CD4-positive, CD25-positive, alpha-beta regulatory T cell (primary cell): ENCODE measurements at regions not wholly inside any gene's neighbourhood (a gene's known extent, or its start where the extent isn't known, plus 50 kb on each side); places are given as distances from the start of the nearest gene placed in this dataset.

Experiments used
- ATAC-seq, 2 donors: fragments of 150-1000 bp; cut with Tn5 transposase; one replicate each; pipeline ENCODE4 v1.10.0; 2021; ENCODE audit warnings: low read depth in 2 of 2, moderate number of reproducible peaks in 2 of 2, moderate library complexity in 1 of 2
- DNase-seq, 3 donors: peaks; one replicate each; pipeline versions ENCODE4 v3.0.0 to v3.0.0-alpha.2; 2012 to 2022; ENCODE audit warnings: mixed read lengths in 1 of 3
- H3K27ac ChIP-seq: one replicate; pipeline ENCODE4 v1.7.0; 2013; ENCODE audit warnings: mild to moderate bottlenecking, low read length; ENCODE audit not compliant: insufficient read depth, poor library complexity, severe bottlenecking
- H3K27me3 ChIP-seq: one replicate; pipeline ENCODE4 v1.7.0; 2013; ENCODE audit warnings: low read length; ENCODE audit not compliant: control insufficient read depth, insufficient read depth
- H3K36me3 ChIP-seq: one replicate; pipeline ENCODE4 v1.7.0; 2013; ENCODE audit warnings: mild to moderate bottlenecking, low read length, moderate library complexity; ENCODE audit not compliant: control insufficient read depth, insufficient read depth
- H3K4me1 ChIP-seq: 2 replicates; pipeline ENCODE4 v1.7.0; 2013; ENCODE audit warnings: mild to moderate bottlenecking, low read length; ENCODE audit not compliant: insufficient read depth, control insufficient read depth, poor library complexity, severe bottlenecking
- H3K4me3 ChIP-seq: one replicate; pipeline ENCODE4 v1.7.0; 2013; ENCODE audit warnings: low read depth, mild to moderate bottlenecking, low read length, moderate library complexity
- H3K9me3 ChIP-seq, 2 experiments: 1 replicate in 1 of 2; 2 replicates in 1 of 2; pipeline ENCODE4 v1.7.0; 2013; ENCODE audit warnings: low read length in 2 of 2, mild to moderate bottlenecking in 1 of 2, moderate library complexity in 1 of 2; ENCODE audit not compliant: control insufficient read depth in 2 of 2
- H3K27ac Mint-ChIP-seq, 3 donors: one replicate each; pipeline ENCODE4 v1.8.0; 2020 to 2022; ENCODE audit warnings: mild to moderate bottlenecking in 3 of 3, mixed read lengths in 3 of 3, moderate library complexity in 2 of 3
- H3K27me3 Mint-ChIP-seq: one replicate; pipeline ENCODE4 v1.8.0; 2022; ENCODE audit warnings: mild to moderate bottlenecking, mixed read lengths
- H3K36me3 Mint-ChIP-seq: one replicate; pipeline ENCODE4 v1.8.0; 2020; ENCODE audit warnings: mixed read lengths
- H3K4me1 Mint-ChIP-seq, 4 donors: one replicate each; pipeline ENCODE4 v1.8.0; 2020 to 2022; ENCODE audit warnings: mixed read lengths in 4 of 4, mild to moderate bottlenecking in 1 of 4
- H3K4me3 Mint-ChIP-seq, 4 donors: one replicate each; pipeline ENCODE4 v1.8.0; 2020 to 2022; ENCODE audit warnings: mild to moderate bottlenecking in 4 of 4, mixed read lengths in 4 of 4, moderate library complexity in 3 of 4
- H3K9me3 Mint-ChIP-seq, 7 donors: one replicate each; pipeline ENCODE4 v1.8.0; 2020 to 2022; ENCODE audit warnings: mixed read lengths in 7 of 7, mild to moderate bottlenecking in 3 of 7, moderate library complexity in 2 of 7

DNA sequence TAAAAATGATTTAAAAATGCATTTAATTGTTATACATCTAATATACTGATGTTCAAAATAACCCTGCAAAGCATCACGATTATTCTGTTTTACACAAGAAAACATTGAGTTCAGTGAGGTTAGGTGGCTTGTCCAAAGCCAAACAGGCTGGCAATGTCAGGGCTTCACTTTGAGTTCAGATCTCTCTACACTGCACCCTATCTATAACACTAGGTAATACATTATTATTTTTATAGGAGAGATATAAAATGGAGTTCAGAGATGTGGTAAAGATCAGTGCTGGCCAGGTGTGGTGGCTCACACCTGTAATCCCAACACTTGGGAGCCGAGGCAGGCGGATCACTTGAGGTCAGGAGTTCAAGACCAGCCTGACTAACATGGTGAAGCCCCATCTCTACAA is 165.9 kb upstream of the MYO3A start:
- Mint-ChIP-seq H3K9me3 (peaks cover 0 to 2% (median 0%) of the 10 kb centered on the region in 7 donors), H3K36me3 (no peaks in the 10 kb centered on the region), H3K4me3 (no peak overlapping the region), H3K4me1 (peaks cover 0 to 2% (median 0%) of the 10 kb centered on the region in 4 donors), H3K27ac (no peak overlapping the region), H3K27me3 (no peaks in the 10 kb centered on the region)
- no peaks in the 10 kb centered on the region for H3K36me3 ChIP-seq
- DNase-seq (no peak), ATAC-seq (no peak)
- H3K4me1 ChIP-seq: no peaks in the 10 kb centered on the region
- no peaks in the 10 kb centered on the region for H3K9me3 ChIP-seq
- H3K4me3 ChIP-seq: no peak overlapping the region
- H3K27ac ChIP-seq: no peak overlapping the region
- H3K27me3 ChIP-seq: no peaks in the 10 kb centered on the region

DNA sequence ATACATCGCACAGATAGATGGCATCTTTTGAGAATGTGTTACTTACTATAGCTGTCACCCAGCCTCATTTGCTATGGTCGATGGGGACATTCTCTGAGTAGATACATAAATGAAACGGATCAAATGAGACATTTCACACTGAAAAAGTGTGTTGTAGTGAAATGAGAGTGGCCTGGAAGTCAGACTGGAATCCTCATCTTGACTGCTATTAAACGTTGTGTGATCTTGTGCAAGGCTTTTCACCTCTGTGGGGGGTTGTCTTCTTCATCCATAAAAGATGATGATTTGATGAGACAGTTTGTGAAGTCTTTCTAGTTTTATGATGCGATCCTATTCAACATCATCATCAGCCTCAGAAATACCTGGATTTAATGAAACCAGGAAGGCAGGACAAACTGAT is 155.4 kb upstream of the MYO3A start:
- Histone ChIP-seq H3K36me3 (no peaks in the 10 kb centered on the region), H3K27me3 (no peaks in the 10 kb centered on the region), H3K27ac (no peak overlapping the region), H3K9me3 (no peaks in the 10 kb centered on the region), H3K4me1 (no peaks in the 10 kb centered on the region), H3K4me3 (no peak overlapping the region)
- DNase-seq: no peak
- Mint-ChIP-seq H3K9me3 (peaks cover 0 to 2% (median 0%) of the 10 kb centered on the region in 7 donors), H3K4me3 (no peak overlapping the region), H3K27ac (no peak overlapping the region), H3K4me1 (no peaks in the 10 kb centered on the region), H3K36me3 (no peaks in the 10 kb centered on the region), H3K27me3 (no peaks in the 10 kb centered on the region)
- no peak for ATAC-seq

DNA sequence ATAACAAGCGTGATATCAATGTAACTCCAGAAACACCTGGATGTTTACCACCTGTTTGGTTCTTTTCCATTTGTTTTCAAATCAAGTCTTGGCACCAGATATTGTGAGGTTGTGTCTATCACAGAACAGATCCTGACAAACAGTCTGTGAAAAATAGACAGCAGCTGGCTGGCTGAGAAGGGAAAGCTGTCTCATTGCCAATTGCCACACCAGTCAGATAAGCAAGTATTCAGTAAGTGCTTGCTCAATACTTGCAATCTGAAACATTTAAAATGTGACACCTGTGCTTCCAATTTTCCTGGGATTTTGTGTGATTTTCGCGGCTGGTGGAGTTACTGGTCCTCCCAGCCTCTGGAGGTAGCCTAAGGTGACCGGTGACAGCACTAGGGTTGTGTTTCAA is 147.9 kb upstream of the MYO3A start:
- DNase-seq (no peak), ATAC-seq (no peak)
- Histone ChIP-seq H3K36me3 (no peaks in the 10 kb centered on the region), H3K4me1 (no peaks in the 10 kb centered on the region), H3K4me3 (no peak overlapping the region), H3K9me3 (no peaks in the 10 kb centered on the region), H3K27ac (no peak overlapping the region), H3K27me3 (no peaks in the 10 kb centered on the region)
- no peaks in the 10 kb centered on the region for H3K4me1 Mint-ChIP-seq
- H3K36me3 Mint-ChIP-seq: no peaks in the 10 kb centered on the region
- peaks cover 0 to 4% (median 0%) of the 10 kb centered on the region in 7 donors for H3K9me3 Mint-ChIP-seq
- H3K27ac Mint-ChIP-seq: no peak overlapping the region
- H3K4me3 Mint-ChIP-seq: no peak overlapping the region
- H3K27me3 Mint-ChIP-seq: no peaks in the 10 kb centered on the region

DNA sequence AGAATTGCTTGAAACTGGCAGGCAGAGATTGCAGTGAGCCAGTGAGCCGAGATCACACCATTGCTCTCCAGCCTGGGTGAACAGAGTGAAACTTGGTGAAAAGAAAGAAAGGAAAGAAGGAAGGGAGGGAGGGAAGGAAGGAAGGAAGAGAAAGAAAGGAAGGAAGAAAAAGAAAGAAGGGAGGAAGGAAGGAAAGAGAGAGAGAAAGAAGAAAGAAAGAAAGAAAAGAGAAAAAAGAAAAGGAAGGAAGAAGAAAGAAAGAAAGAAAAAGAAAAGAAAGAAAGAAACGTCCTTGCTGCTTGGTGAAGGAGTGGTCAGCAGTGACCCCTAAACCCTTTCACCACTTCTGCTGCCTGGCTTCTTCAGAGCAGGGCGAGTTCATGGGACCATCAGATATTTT is 147.1 kb upstream of the MYO3A start:
- Histone ChIP-seq H3K4me1 (no peaks in the 10 kb centered on the region), H3K9me3 (no peaks in the 10 kb centered on the region), H3K36me3 (no peaks in the 10 kb centered on the region), H3K27ac (no peak overlapping the region), H3K4me3 (no peak overlapping the region), H3K27me3 (no peaks in the 10 kb centered on the region)
- no peak overlapping the region for H3K27ac Mint-ChIP-seq
- no peak overlapping the region for H3K4me3 Mint-ChIP-seq
- DNase-seq: no peak
- no peak for ATAC-seq
- no peaks in the 10 kb centered on the region for H3K36me3 Mint-ChIP-seq
- peaks cover 0 to 2% (median 0%) of the 10 kb centered on the region in 7 donors for H3K9me3 Mint-ChIP-seq
- no peaks in the 10 kb centered on the region for H3K27me3 Mint-ChIP-seq
- H3K4me1 Mint-ChIP-seq: no peaks in the 10 kb centered on the region

DNA sequence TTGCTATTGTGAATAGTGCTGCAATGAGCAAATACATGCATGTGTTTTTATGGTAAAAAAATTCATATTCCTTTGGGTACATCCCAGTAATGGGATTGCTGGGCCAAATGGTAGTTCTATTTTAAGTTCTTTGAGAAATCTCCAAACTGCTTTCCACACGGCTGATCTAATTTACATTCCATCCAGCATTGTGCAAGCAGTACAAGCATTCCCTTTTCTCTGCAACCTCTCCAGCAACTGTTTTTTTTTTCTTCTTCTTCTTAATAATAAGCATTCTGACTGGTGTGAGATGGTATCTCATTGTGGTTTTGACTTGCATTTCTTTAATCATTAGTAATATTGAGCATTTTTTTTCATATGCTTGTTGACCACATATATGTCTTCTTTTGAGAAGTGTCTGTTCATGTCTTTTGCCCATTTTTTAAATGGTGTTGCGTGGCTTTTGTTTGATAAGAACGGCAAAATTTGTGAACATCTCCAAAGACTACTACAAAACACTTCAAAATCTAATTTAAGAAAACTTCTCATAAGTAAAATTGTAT is 136.1 kb upstream of the MYO3A start:
- H3K4me3 ChIP-seq: no peak overlapping the region
- peaks cover 0 to 5% (median 2%) of the 10 kb centered on the region in 7 donors for H3K9me3 Mint-ChIP-seq
- no peak for ATAC-seq
- no peaks in the 10 kb centered on the region for H3K27me3 ChIP-seq
- no peaks in the 10 kb centered on the region for H3K36me3 ChIP-seq
- H3K4me3 Mint-ChIP-seq: no peak overlapping the region
- H3K27ac Mint-ChIP-seq: no peak overlapping the region
- H3K4me1 ChIP-seq: no peaks in the 10 kb centered on the region
- no peaks in the 10 kb centered on the region for H3K4me1 Mint-ChIP-seq
- no peaks in the 10 kb centered on the region for H3K9me3 ChIP-seq
- no peaks in the 10 kb centered on the region for H3K27me3 Mint-ChIP-seq
- no peak overlapping the region for H3K27ac ChIP-seq
- no peaks in the 10 kb centered on the region for H3K36me3 Mint-ChIP-seq
- DNase-seq: no peak

DNA sequence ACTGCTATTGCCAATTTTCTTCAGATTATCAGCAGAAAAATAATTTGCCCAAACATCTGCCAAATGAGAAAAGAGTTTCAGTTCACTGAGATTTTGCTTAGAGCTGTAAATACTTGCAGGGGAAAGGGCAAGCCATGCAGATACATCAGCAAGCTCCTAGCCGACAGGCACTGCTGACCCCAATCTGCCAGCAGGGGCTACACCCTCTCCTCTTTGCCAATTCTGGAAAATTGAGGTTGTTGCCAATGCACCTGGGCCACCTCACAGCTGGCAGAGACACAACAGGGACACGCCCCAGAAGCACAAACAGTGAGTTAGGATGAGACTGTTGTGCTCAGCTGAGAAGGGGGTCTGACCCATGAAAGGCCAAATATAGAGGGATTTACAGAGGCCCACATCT is 129.5 kb upstream of the MYO3A start:
- no peaks in the 10 kb centered on the region for H3K27me3 Mint-ChIP-seq
- Histone ChIP-seq H3K9me3 (no peaks in the 10 kb centered on the region), H3K27me3 (no peaks in the 10 kb centered on the region), H3K36me3 (no peaks in the 10 kb centered on the region), H3K27ac (no peak overlapping the region), H3K4me1 (no peaks in the 10 kb centered on the region), H3K4me3 (no peak overlapping the region)
- H3K4me1 Mint-ChIP-seq: no peaks in the 10 kb centered on the region
- H3K36me3 Mint-ChIP-seq: no peaks in the 10 kb centered on the region
- no peaks in the 10 kb centered on the region for H3K9me3 Mint-ChIP-seq
- H3K27ac Mint-ChIP-seq: no peak overlapping the region
- no peak for DNase-seq
- H3K4me3 Mint-ChIP-seq: no peak overlapping the region
- no peak for ATAC-seq

DNA sequence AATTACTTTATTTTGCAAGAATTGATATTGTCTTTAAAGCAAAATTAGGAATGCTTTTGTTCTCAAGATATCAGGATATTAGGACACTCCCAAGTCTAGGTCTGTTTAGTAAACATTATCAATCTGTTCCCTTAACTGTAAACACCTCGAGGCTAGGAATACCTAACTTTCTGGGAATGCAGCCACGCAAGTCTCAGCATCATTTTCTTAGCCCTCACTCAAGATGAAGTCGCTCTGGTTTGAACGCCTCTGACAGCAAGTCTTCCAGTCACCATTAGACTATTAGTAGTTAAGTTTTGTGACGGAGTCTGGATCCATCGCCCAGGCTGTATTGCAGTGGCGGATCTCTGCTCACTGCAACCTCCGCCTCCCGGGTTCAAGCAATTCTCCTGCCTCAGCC is 128.0 kb upstream of the MYO3A start:
- Mint-ChIP-seq H3K27ac (no peak overlapping the region), H3K4me1 (no peaks in the 10 kb centered on the region), H3K36me3 (no peaks in the 10 kb centered on the region), H3K9me3 (no peaks in the 10 kb centered on the region), H3K27me3 (no peaks in the 10 kb centered on the region), H3K4me3 (no peak overlapping the region)
- DNase-seq: no peak
- no peak for ATAC-seq
- Histone ChIP-seq H3K27me3 (no peaks in the 10 kb centered on the region), H3K36me3 (no peaks in the 10 kb centered on the region), H3K4me3 (no peak overlapping the region), H3K4me1 (no peaks in the 10 kb centered on the region), H3K9me3 (no peaks in the 10 kb centered on the region), H3K27ac (no peak overlapping the region)

DNA sequence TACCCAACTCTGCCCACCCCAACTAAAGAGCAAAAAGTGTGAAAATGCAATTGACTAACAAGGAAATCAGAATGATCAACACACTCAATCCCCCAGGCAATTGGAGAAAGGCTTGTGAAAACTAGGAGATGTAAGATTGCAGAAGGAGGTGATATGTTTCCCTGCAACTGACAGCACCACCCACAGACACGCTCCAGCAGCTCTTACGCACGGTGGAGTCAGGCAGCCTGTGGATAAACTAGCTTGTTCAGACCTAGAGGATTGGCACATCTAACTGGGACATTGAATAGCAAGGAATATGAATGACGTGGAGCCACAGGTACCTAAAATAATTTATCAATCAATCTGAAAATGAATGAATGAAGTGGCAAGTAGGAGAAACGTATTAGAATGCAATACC is 125.7 kb upstream of the MYO3A start:
- H3K4me3 ChIP-seq: no peak overlapping the region
- H3K27me3 ChIP-seq: no peaks in the 10 kb centered on the region
- Mint-ChIP-seq H3K4me3 (no peak overlapping the region), H3K27ac (no peak overlapping the region), H3K36me3 (no peaks in the 10 kb centered on the region), H3K9me3 (peaks cover 0 to 2% (median 0%) of the 10 kb centered on the region in 7 donors), H3K4me1 (no peaks in the 10 kb centered on the region), H3K27me3 (no peaks in the 10 kb centered on the region)
- H3K9me3 ChIP-seq: no peaks in the 10 kb centered on the region
- H3K27ac ChIP-seq: no peak overlapping the region
- no peaks in the 10 kb centered on the region for H3K4me1 ChIP-seq
- H3K36me3 ChIP-seq: no peaks in the 10 kb centered on the region
- ATAC-seq (no peak), DNase-seq (no peak)
